ENCODE measurements at regions not wholly inside any gene's neighbourhood (a gene's known extent, or its start where the extent isn't known, plus 50 kb on each side); places are given as distances from the start of the nearest gene placed in this dataset.

DNA sequence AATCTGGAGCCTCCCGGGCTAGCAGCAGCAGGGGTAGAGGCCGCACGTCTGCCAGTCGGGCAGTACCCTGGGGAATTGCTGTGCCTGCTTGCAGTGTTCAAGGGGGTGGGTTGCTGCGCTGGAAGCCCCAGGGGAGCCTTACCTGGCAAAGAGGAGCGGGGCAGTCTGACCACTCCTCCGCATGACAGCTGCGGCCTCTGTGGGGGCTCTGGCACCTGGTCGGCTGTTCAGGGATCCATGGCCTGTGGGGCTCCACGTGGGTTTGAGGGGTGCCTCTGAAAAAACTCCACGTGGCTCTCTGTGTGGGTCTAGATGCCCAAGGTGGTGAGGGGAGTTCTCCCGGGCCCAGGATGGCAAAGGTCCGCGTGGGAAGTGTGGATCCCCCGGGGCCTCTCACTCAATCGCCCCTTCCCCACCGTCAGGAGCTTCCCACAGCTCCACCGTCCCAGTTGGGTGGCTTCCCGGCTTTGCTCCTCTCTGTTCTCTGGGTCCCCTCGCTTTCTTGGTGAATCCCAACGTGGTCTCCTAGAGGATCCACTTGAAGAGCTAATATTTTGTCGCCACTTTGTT, 184.5 kb downstream of the EFHB start:
- Histone ChIP-seq H3K4me3 (ENCODE audit: insufficient read length, low read depth) (no peak overlapping the region), H3K36me3 (ENCODE audit: insufficient read depth, insufficient read length, low read length) (no peaks in the 10 kb centered on the region), H3K27me3 (ENCODE audit: insufficient read depth, insufficient read length) (no peaks in the 10 kb centered on the region), H3K9me3 (ENCODE audit: insufficient read depth, low read length) (no peaks in the 10 kb centered on the region), H3K9ac (ENCODE audit: insufficient read length, low read depth) (no peak overlapping the region), H3K4me1 (ENCODE audit: insufficient read depth, insufficient read length) (no peaks in the 10 kb centered on the region)
- no peak for DNase-seq (ENCODE audit: low read depth, low spot score)
- TF ChIP-seq ZNF274 (IDR thresholded peaks at IDR 0.05; ENCODE audit: low read depth, low read length) (no peak), SUZ12 (IDR thresholded peaks at IDR 0.05; ENCODE audit: extremely low read depth, insufficient read depth, insufficient read length) (no peak)

GRCh38 chr3:19748782-19749447, 185.1 kb downstream of the EFHB start:
- Histone ChIP-seq H3K27me3 (ENCODE audit: insufficient read depth, insufficient read length) (no peaks in the 10 kb centered on the region), H3K4me3 (ENCODE audit: insufficient read length, low read depth) (no peak overlapping the region), H3K9me3 (ENCODE audit: insufficient read depth, low read length) (no peaks in the 10 kb centered on the region), H3K36me3 (ENCODE audit: insufficient read depth, insufficient read length, low read length) (no peaks in the 10 kb centered on the region), H3K9ac (ENCODE audit: insufficient read length, low read depth) (no peak overlapping the region), H3K4me1 (ENCODE audit: insufficient read depth, insufficient read length) (no peaks in the 10 kb centered on the region)
- no peak for TF ChIP-seq YY1 (IDR thresholded peaks at IDR 0.05; ENCODE audit: insufficient read depth, insufficient read length)
- TF ChIP-seq SUZ12 (IDR thresholded peaks at IDR 0.05; ENCODE audit: extremely low read depth, insufficient read depth, insufficient read length), result no peak
- TF ChIP-seq ZNF274 (IDR thresholded peaks at IDR 0.05; ENCODE audit: low read depth, low read length), result no peak
- no peak for DNase-seq (ENCODE audit: low read depth, low spot score)

GRCh38 chr3:19744047-19744446, 190.0 kb downstream of the EFHB start:
- Histone ChIP-seq H3K4me1 (ENCODE audit: insufficient read depth, insufficient read length) (no peaks in the 10 kb centered on the region), H3K36me3 (ENCODE audit: insufficient read depth, insufficient read length, low read length) (no peaks in the 10 kb centered on the region), H3K4me3 (ENCODE audit: insufficient read length, low read depth) (no peak overlapping the region), H3K27me3 (ENCODE audit: insufficient read depth, insufficient read length) (no peaks in the 10 kb centered on the region), H3K9ac (ENCODE audit: insufficient read length, low read depth) (no peak overlapping the region), H3K9me3 (ENCODE audit: insufficient read depth, low read length) (no peaks in the 10 kb centered on the region)
- TF ChIP-seq ZNF274 (IDR thresholded peaks at IDR 0.05; ENCODE audit: low read depth, low read length) (no peak), SUZ12 (IDR thresholded peaks at IDR 0.05; ENCODE audit: extremely low read depth, insufficient read depth, insufficient read length) (no peak), YY1 (IDR thresholded peaks at IDR 0.05; ENCODE audit: insufficient read depth, insufficient read length) (no peak)
- no peak for DNase-seq (ENCODE audit: low read depth, low spot score)

DNA sequence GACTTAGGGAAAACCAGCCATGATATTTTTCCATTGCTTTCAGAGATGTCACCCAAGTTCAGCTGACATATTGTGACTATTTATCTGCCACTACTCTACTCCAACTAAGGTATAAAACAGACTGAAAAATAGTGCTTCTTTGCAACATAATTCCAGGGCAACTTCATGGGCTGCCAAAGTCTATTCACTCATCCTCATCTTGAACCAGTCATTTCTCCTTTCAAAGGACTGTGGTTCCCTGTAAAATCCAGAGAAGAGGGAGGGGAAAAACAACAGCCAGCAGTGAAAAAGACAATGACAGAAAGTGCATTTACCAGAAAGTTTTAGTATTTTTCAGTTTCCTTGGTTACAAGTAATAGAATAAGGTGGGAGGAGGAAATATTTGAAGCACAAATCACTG, 191.1 kb downstream of the EFHB start:
- TF ChIP-seq YY1 (IDR thresholded peaks at IDR 0.05; ENCODE audit: insufficient read depth, insufficient read length), result no peak
- no peak for TF ChIP-seq ZNF274 (IDR thresholded peaks at IDR 0.05; ENCODE audit: low read depth, low read length)
- TF ChIP-seq SUZ12 (IDR thresholded peaks at IDR 0.05; ENCODE audit: extremely low read depth, insufficient read depth, insufficient read length), result no peak
- H3K9me3 ChIP-seq (ENCODE audit: insufficient read depth, low read length), result no peaks in the 10 kb centered on the region
- no peaks in the 10 kb centered on the region for H3K36me3 ChIP-seq (ENCODE audit: insufficient read depth, insufficient read length, low read length)

GRCh38 chr3:19739504-19739903, 194.5 kb downstream of the EFHB start:
- Histone ChIP-seq H3K9ac (ENCODE audit: insufficient read length, low read depth) (no peak overlapping the region), H3K9me3 (ENCODE audit: insufficient read depth, low read length) (no peaks in the 10 kb centered on the region), H3K4me1 (ENCODE audit: insufficient read depth, insufficient read length) (no peaks in the 10 kb centered on the region), H3K4me3 (ENCODE audit: insufficient read length, low read depth) (no peak overlapping the region), H3K27me3 (ENCODE audit: insufficient read depth, insufficient read length) (no peaks in the 10 kb centered on the region), H3K36me3 (ENCODE audit: insufficient read depth, insufficient read length, low read length) (no peaks in the 10 kb centered on the region)
- no peak for DNase-seq (ENCODE audit: low read depth, low spot score)
- TF ChIP-seq ZNF274 (IDR thresholded peaks at IDR 0.05; ENCODE audit: low read depth, low read length) (no peak), SUZ12 (IDR thresholded peaks at IDR 0.05; ENCODE audit: extremely low read depth, insufficient read depth, insufficient read length) (no peak), YY1 (IDR thresholded peaks at IDR 0.05; ENCODE audit: insufficient read depth, insufficient read length) (no peak)

More for the DNA sequence above, 191.1 kb downstream of the EFHB start:
- Histone ChIP-seq H3K9ac (ENCODE audit: insufficient read length, low read depth) (no peak overlapping the region), H3K4me3 (ENCODE audit: insufficient read length, low read depth) (no peak overlapping the region), H3K4me1 (ENCODE audit: insufficient read depth, insufficient read length) (no peaks in the 10 kb centered on the region), H3K27me3 (ENCODE audit: insufficient read depth, insufficient read length) (no peaks in the 10 kb centered on the region)
- no peak for DNase-seq (ENCODE audit: low read depth, low spot score)

GRCh38 chr3:19738846-19739245, 195.2 kb downstream of the EFHB start:
- Histone ChIP-seq H3K4me1 (ENCODE audit: insufficient read depth, insufficient read length) (no peaks in the 10 kb centered on the region), H3K36me3 (ENCODE audit: insufficient read depth, insufficient read length, low read length) (no peaks in the 10 kb centered on the region), H3K27me3 (ENCODE audit: insufficient read depth, insufficient read length) (no peaks in the 10 kb centered on the region), H3K9me3 (ENCODE audit: insufficient read depth, low read length) (no peaks in the 10 kb centered on the region), H3K4me3 (ENCODE audit: insufficient read length, low read depth) (no peak overlapping the region), H3K9ac (ENCODE audit: insufficient read length, low read depth) (no peak overlapping the region)
- no peak for TF ChIP-seq ZNF274 (IDR thresholded peaks at IDR 0.05; ENCODE audit: low read depth, low read length)
- TF ChIP-seq SUZ12 (IDR thresholded peaks at IDR 0.05; ENCODE audit: extremely low read depth, insufficient read depth, insufficient read length), result no peak
- no peak for TF ChIP-seq YY1 (IDR thresholded peaks at IDR 0.05; ENCODE audit: insufficient read depth, insufficient read length)
- no peak for DNase-seq (ENCODE audit: low read depth, low spot score)

DNA sequence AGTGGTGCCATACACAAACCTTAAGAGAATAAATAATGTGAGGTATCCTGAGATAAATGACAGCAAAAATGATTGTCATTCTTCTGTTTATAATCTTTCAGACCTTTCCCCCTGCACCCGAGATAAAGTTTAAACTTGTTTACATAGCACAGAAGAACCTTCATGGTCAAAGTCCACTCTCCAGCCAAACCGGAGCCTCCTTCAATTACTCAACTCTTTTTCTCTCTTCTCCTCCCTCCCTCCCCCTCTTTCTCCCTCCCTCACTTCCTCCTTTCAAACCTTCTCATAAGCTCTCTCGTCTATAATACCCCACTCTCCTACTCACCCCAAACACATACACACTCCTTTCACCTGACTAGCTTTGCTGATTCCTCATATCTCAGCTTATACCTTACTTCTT, 198.9 kb downstream of the EFHB start:
- no peaks in the 10 kb centered on the region for H3K27me3 ChIP-seq (ENCODE audit: insufficient read depth, insufficient read length)
- H3K4me1 ChIP-seq (ENCODE audit: insufficient read depth, insufficient read length), result no peaks in the 10 kb centered on the region
- no peak overlapping the region for H3K9ac ChIP-seq (ENCODE audit: insufficient read length, low read depth)
- no peak overlapping the region for H3K4me3 ChIP-seq (ENCODE audit: insufficient read length, low read depth)
- no peaks in the 10 kb centered on the region for H3K36me3 ChIP-seq (ENCODE audit: insufficient read depth, insufficient read length, low read length)
- no peaks in the 10 kb centered on the region for H3K9me3 ChIP-seq (ENCODE audit: insufficient read depth, low read length)
- no peak for DNase-seq (ENCODE audit: low read depth, low spot score)
- TF ChIP-seq SUZ12 (IDR thresholded peaks at IDR 0.05; ENCODE audit: extremely low read depth, insufficient read depth, insufficient read length) (no peak), ZNF274 (IDR thresholded peaks at IDR 0.05; ENCODE audit: low read depth, low read length) (no peak), YY1 (IDR thresholded peaks at IDR 0.05; ENCODE audit: insufficient read depth, insufficient read length) (no peak)

Measured in NT2/D1 (cell line).